ENCODE measurements at regions not wholly inside any gene's neighbourhood (a gene's known extent, or its start where the extent isn't known, plus 50 kb on each side); places are given as distances from the start of the nearest gene placed in this dataset.

DNA sequence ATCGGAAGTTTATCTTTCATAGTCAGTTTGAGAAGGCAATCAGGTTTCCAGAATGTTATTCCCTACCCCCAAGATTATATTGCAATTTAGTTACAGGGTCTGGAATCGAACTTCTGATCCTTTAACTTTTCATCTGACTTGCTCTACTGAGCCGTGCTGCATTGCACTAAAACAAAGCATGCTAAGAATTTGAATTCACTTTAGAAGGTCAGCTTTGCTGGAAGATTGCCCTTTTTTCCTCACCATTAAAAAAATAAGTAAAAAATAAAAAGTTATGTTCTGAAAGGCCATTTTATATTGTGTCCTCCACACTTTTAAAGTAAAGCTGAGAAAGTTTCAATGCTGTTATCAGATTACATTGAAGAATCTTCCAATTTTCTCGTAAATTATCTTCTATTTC, 388.8 kb upstream of the PHF14 start:
- no peak for TF ChIP-seq POLR2A (IDR thresholded peaks at IDR 0.05; ENCODE audit: low read length)
- no peak for TF ChIP-seq GATA1 (IDR thresholded peaks at IDR 0.05; ENCODE audit: low read depth, low read length)

Data from erythroblast (primary cell).